ENCODE measurements at regions not wholly inside any gene's neighbourhood (a gene's known extent, or its start where the extent isn't known, plus 50 kb on each side); places are given as distances from the start of the nearest gene placed in this dataset.
"Not testable (repeated sequence)": the region's sequence is repeated elsewhere in the genome, so short reads cannot be mapped to it uniquely, and the experiment has no call there.

GRCh38 chr12:17035372-17035771 is 429.4 kb upstream of the LMO3 start:
- Histone ChIP-seq H3K27ac (replicated peaks in 1 of 4) (no peak overlapping the region), H3K27me3 (no peaks in the 10 kb centered on the region), H3K4me1 (no peaks in the 10 kb centered on the region), H3K4me3 (no peak overlapping the region), H3K9me3 (no peaks in the 10 kb centered on the region), H3K36me3 (no peaks in the 10 kb centered on the region)
- TF ChIP-seq POLR2A (IDR thresholded peaks at IDR 0.05; ENCODE audit: low read depth) (no peak), POLR2AphosphoS5 (IDR thresholded peaks at IDR 0.05) (no peak), EP300 (IDR thresholded peaks at IDR 0.05) (no peak), CTCF (IDR thresholded peaks at IDR 0.05) (no peak)
- 94% methylated on average over 5 of the region's 5 CpGs for WGBS
- intact Hi-C loops (cut with DNase I) = no loop called here
- DNase-seq (ENCODE audit: extremely low spot score) = no peak

- TF ChIP-seq POLR2AphosphoS5 (IDR thresholded peaks at IDR 0.05) = no peak
- no peak for TF ChIP-seq EP300 (IDR thresholded peaks at IDR 0.05)
- TF ChIP-seq POLR2A (IDR thresholded peaks at IDR 0.05; ENCODE audit: low read depth) = no peak
- 59% methylated on average over 1 of the region's 1 CpG for WGBS
- H3K36me3 ChIP-seq = no peaks in the 10 kb centered on the region
Observed at GRCh38 chr12:17030338-17030737, 424.4 kb upstream of the LMO3 start.

GRCh38 chr12:17028348-17028747 is 422.4 kb upstream of the LMO3 start:
- Histone ChIP-seq H3K4me1 (no peaks in the 10 kb centered on the region), H3K27ac (replicated peaks in 1 of 4) (no peak overlapping the region), H3K27me3 (no peaks in the 10 kb centered on the region), H3K4me3 (no peak overlapping the region), H3K36me3 (no peaks in the 10 kb centered on the region), H3K9me3 (no peaks in the 10 kb centered on the region)
- intact Hi-C loops (cut with DNase I) = no loop called here
- no peak for TF ChIP-seq POLR2A (IDR thresholded peaks at IDR 0.05; ENCODE audit: low read depth)
- no peak for TF ChIP-seq EP300 (IDR thresholded peaks at IDR 0.05)
- no peak for TF ChIP-seq CTCF (IDR thresholded peaks at IDR 0.05)
- no peak for TF ChIP-seq POLR2AphosphoS5 (IDR thresholded peaks at IDR 0.05)
- no peak for DNase-seq (ENCODE audit: extremely low spot score)
- WGBS = 86% methylated on average over 3 of the region's 4 CpGs

More at GRCh38 chr12:17030338-17030737, 424.4 kb upstream of the LMO3 start:
- no peak overlapping the region for H3K4me3 ChIP-seq
- no peaks in the 10 kb centered on the region for H3K27me3 ChIP-seq
- no peaks in the 10 kb centered on the region for H3K9me3 ChIP-seq
- H3K27ac ChIP-seq (replicated peaks in 1 of 4) = no peak overlapping the region
- no peak for DNase-seq (ENCODE audit: extremely low spot score)
- H3K4me1 ChIP-seq = no peaks in the 10 kb centered on the region
- intact Hi-C loops (cut with DNase I) = no loop called here

GRCh38 chr12:17025424-17025823 is 419.5 kb upstream of the LMO3 start:
- intact Hi-C loops (cut with DNase I); H3K4me3 ChIP-seq; H3K4me1 ChIP-seq; H3K27me3 ChIP-seq; H3K27ac ChIP-seq (replicated peaks in 1 of 4); H3K36me3 ChIP-seq; DNase-seq (ENCODE audit: extremely low spot score); H3K9me3 ChIP-seq: not testable (repeated sequence)
- WGBS = 76% methylated on average over 10 of the region's 10 CpGs

GRCh38 chr12:17020765-17021164 is 414.8 kb upstream of the LMO3 start:
- H3K36me3 ChIP-seq = no peaks in the 10 kb centered on the region
- no peaks in the 10 kb centered on the region for H3K9me3 ChIP-seq
- no peaks in the 10 kb centered on the region for H3K4me1 ChIP-seq
- DNase-seq (ENCODE audit: extremely low spot score) = no peak
- TF ChIP-seq POLR2A (IDR thresholded peaks at IDR 0.05; ENCODE audit: low read depth) (no peak), POLR2AphosphoS5 (IDR thresholded peaks at IDR 0.05) (no peak), CTCF (IDR thresholded peaks at IDR 0.05) (no peak), EP300 (IDR thresholded peaks at IDR 0.05) (no peak)
- H3K27me3 ChIP-seq = no peaks in the 10 kb centered on the region
- intact Hi-C loops (cut with DNase I) = no loop called here
- H3K4me3 ChIP-seq = no peak overlapping the region
- no peak overlapping the region for H3K27ac ChIP-seq (replicated peaks in 1 of 4)

- H3K4me1 ChIP-seq = no peaks in the 10 kb centered on the region
- no peak for DNase-seq (ENCODE audit: extremely low spot score)
- TF ChIP-seq POLR2A (IDR thresholded peaks at IDR 0.05; ENCODE audit: low read depth) (no peak), CTCF (IDR thresholded peaks at IDR 0.05) (no peak), POLR2AphosphoS5 (IDR thresholded peaks at IDR 0.05) (no peak), EP300 (IDR thresholded peaks at IDR 0.05) (no peak)
- no peak overlapping the region for H3K27ac ChIP-seq (replicated peaks in 1 of 4)
- 89% methylated on average over 3 of the region's 3 CpGs for WGBS
- no peaks in the 10 kb centered on the region for H3K9me3 ChIP-seq
- H3K4me3 ChIP-seq = no peak overlapping the region
- no peaks in the 10 kb centered on the region for H3K27me3 ChIP-seq
- no peaks in the 10 kb centered on the region for H3K36me3 ChIP-seq
- intact Hi-C loops (cut with DNase I) = no loop called here
Observed at GRCh38 chr12:17017402-17017801, 411.4 kb upstream of the LMO3 start.
